Endothelial cell of umbilical vein (primary cell): ENCODE measurements at regions not wholly inside any gene's neighbourhood (a gene's known extent, or its start where the extent isn't known, plus 50 kb on each side); places are given as distances from the start of the nearest gene placed in this dataset.

Experiments
- POLR2A ChIP-seq: IDR thresholded peaks from 2 replicates; pipeline ENCODE4 v1.6.1; 2012; ENCODE audit warnings: low read depth, mild to moderate bottlenecking, control low read depth, low read length
- TF ChIP-seq, protein P1 (sequence below), 2 donors: IDR thresholded peaks; 1 replicate in 1 of 2; 2 replicates in 1 of 2; pipeline ENCODE4 v1.5.1; 2011; ENCODE audit warnings: low read length in 2 of 2, mild to moderate bottlenecking in 2 of 2, moderate library complexity in 2 of 2, control low read depth in 1 of 2, inconsistent platforms in 1 of 2, low read depth in 1 of 2; ENCODE audit not compliant: insufficient read depth in 1 of 2; ENCODE audit errors: extremely low read depth in 1 of 2

DNA sequence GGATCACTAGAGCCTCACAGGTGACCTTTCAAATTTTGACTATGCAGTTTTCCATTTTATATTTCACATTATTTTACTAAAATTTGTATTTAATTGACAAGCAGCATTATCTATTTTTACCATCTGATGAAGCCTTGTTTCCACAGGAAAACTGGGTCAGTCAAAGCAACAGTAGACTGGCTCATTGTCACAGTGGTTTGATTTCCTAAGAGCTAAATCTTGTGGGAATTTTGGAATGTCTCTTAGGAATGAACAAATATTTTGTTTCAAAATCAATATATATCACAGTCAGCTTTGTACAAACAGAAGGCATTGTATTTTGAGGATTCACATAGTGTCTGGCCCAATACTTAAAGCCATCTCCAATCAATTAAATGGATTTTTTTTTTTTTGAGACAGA, 152.6 kb upstream of the RNPC3 start:
- TF ChIP-seq POLR2A = no peak
- TF ChIP-seq, protein P1, sequence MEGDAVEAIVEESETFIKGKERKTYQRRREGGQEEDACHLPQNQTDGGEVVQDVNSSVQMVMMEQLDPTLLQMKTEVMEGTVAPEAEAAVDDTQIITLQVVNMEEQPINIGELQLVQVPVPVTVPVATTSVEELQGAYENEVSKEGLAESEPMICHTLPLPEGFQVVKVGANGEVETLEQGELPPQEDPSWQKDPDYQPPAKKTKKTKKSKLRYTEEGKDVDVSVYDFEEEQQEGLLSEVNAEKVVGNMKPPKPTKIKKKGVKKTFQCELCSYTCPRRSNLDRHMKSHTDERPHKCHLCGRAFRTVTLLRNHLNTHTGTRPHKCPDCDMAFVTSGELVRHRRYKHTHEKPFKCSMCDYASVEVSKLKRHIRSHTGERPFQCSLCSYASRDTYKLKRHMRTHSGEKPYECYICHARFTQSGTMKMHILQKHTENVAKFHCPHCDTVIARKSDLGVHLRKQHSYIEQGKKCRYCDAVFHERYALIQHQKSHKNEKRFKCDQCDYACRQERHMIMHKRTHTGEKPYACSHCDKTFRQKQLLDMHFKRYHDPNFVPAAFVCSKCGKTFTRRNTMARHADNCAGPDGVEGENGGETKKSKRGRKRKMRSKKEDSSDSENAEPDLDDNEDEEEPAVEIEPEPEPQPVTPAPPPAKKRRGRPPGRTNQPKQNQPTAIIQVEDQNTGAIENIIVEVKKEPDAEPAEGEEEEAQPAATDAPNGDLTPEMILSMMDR (IDR thresholded peaks at IDR 0.05; ENCODE audit: extremely low read depth in 1 of 2, insufficient read depth in 1 of 2, low read depth in 1 of 2, low read length in 2 of 2) = no peak
